H1 (cell line): ENCODE measurements at regions not wholly inside any gene's neighbourhood (a gene's known extent, or its start where the extent isn't known, plus 50 kb on each side); places are given as distances from the start of the nearest gene placed in this dataset.

Source experiments
- CTCF ChIA-PET: fragments of 300-600 bp; sonication (Branson Sonifier 250); formaldehyde crosslinking; loops from one replicate; lab custom pipeline; 2021; ENCODE audit not compliant: partially characterized antibody; lab: Charles Lee
- POLR2A ChIA-PET: fragments of 300-600 bp; sonication (Branson Sonifier 250); formaldehyde crosslinking; loops from one replicate; lab custom pipeline; 2021; ENCODE audit warnings: inconsistent platforms; ENCODE audit not compliant: partially characterized antibody; lab: Charles Lee
- DNase-seq, 2 experiments: peaks; one replicate each; pipeline versions ENCODE4 v3.0.0 to v3.0.0-alpha.2; 2010 to 2022; ENCODE audit warnings: low spot score in 2 of 2, low read depth in 1 of 2, mixed read lengths in 1 of 2
- FAIRE-seq: peaks from 2 replicates; lab custom pipeline; 2011; peaks lifted over from hg19 to GRCh38; lab: Jason Lieb, UNC
- H2AFZ ChIP-seq: 2 replicates; pipeline ENCODE4 v1.8.1; 2012; ENCODE audit warnings: low read length, inconsistent platforms
- H2AK5ac ChIP-seq: 2 replicates; pipeline ENCODE4 v1.6.1; 2013; ENCODE audit warnings: low read depth, low read length
- H2BK120ac ChIP-seq: replicated peaks from 2 replicates; pipeline ENCODE3; 2013; ENCODE audit warnings: low read depth, low read length, inconsistent platforms
- H2BK12ac ChIP-seq: 2 replicates; pipeline ENCODE4 v1.6.1; 2013; ENCODE audit warnings: low read depth, low read length
- H2BK15ac ChIP-seq: 2 replicates; pipeline ENCODE4 v1.6.1; 2013; ENCODE audit warnings: low read length
- H2BK20ac ChIP-seq: 2 replicates; pipeline ENCODE4 v1.6.1; 2013; ENCODE audit warnings: low read length
- H2BK5ac ChIP-seq: 2 replicates; pipeline ENCODE4 v1.6.1; 2013; ENCODE audit warnings: low read depth, low read length
- H3K14ac ChIP-seq: 2 replicates; pipeline ENCODE4 v1.6.1; 2013; ENCODE audit warnings: inconsistent platforms; ENCODE audit not compliant: insufficient read length
- H3K18ac ChIP-seq: 2 replicates; pipeline ENCODE4 v1.6.1; 2013; ENCODE audit warnings: low read length; ENCODE audit errors: extremely low read depth
- H3K23ac ChIP-seq: 2 replicates; pipeline ENCODE4 v1.6.1; 2013; ENCODE audit warnings: inconsistent platforms; ENCODE audit not compliant: insufficient read length
- H3K23me2 ChIP-seq: 2 replicates; pipeline ENCODE4 v1.6.1; 2013; ENCODE audit warnings: low read depth, low read length
- H3K27ac ChIP-seq: 2 replicates; pipeline ENCODE4 v1.6.1; 2011; ENCODE audit warnings: low read depth, low read length, inconsistent platforms
- H3K27me3 ChIP-seq, 4 experiments: replicated peaks in 1 of 4; 1 replicate in 1 of 4; 2 replicates in 3 of 4; pipeline versions ENCODE4 v1.6.1 to v1.8.1; 2011 to 2013; ENCODE audit warnings: low read length in 3 of 4, mild to moderate bottlenecking in 3 of 4, inconsistent platforms in 2 of 4, mixed read lengths in 2 of 4, moderate library complexity in 1 of 4; ENCODE audit not compliant: control insufficient read depth in 3 of 4, insufficient read depth in 3 of 4; ENCODE audit errors: extremely low read depth in 1 of 4
- H3K36me3 ChIP-seq, 4 experiments: 2 replicates each; pipeline versions ENCODE4 v1.6.1 to v1.8.1; 2011 to 2013; ENCODE audit warnings: mild to moderate bottlenecking in 4 of 4, low read length in 3 of 4, moderate library complexity in 2 of 4, control low read depth in 1 of 4, inconsistent platforms in 1 of 4; ENCODE audit not compliant: insufficient read depth in 4 of 4, control insufficient read depth in 2 of 4
- H3K4ac ChIP-seq: replicated peaks from 2 replicates; pipeline ENCODE3; 2013; ENCODE audit warnings: low read length, low read depth, mixed read lengths, inconsistent platforms; ENCODE audit not compliant: insufficient read length
- H3K4me1 ChIP-seq, 4 experiments: replicated peaks in 1 of 4; 1 replicate in 1 of 4; 2 replicates in 3 of 4; pipeline versions ENCODE4 v1.6.1 to v1.8.1; 2011 to 2013; ENCODE audit warnings: low read length in 3 of 4, inconsistent platforms in 2 of 4, mixed read lengths in 1 of 4; ENCODE audit not compliant: insufficient read depth in 4 of 4, control insufficient read depth in 3 of 4
- H3K4me2 ChIP-seq, 2 experiments: 2 replicates each; pipeline versions ENCODE4 v1.6.1 to v1.8.1; 2011 to 2013; ENCODE audit warnings: low read depth in 2 of 2, low read length in 2 of 2, control low read depth in 1 of 2, inconsistent platforms in 1 of 2, mild to moderate bottlenecking in 1 of 2; ENCODE audit not compliant: insufficient read depth in 1 of 2
- H3K4me3 ChIP-seq, 4 experiments: fragments of 200-600, 300-600 bp in 1 of 4; sonication (generic), shearing (Covaris generic), sonication (Bioruptor Twin) in 1 of 4; 2 replicates each; pipeline versions ENCODE4 v1.5.1 to v1.8.1; 2011 to 2016; ENCODE audit warnings: low read length in 4 of 4, low read depth in 3 of 4, control low read depth in 2 of 4, inconsistent platforms in 2 of 4, mild to moderate bottlenecking in 2 of 4, mixed read lengths in 1 of 4, moderate library complexity in 1 of 4; ENCODE audit not compliant: insufficient read depth in 2 of 4; ENCODE audit errors: extremely low read depth in 1 of 4
- H3K56ac ChIP-seq: replicated peaks from 2 replicates; pipeline ENCODE3; 2013; ENCODE audit warnings: low read depth, mild to moderate bottlenecking, mixed read lengths, low read length, inconsistent platforms; ENCODE audit not compliant: insufficient read length
- H3K79me1 ChIP-seq: 2 replicates; pipeline ENCODE4 v1.6.1; 2013; ENCODE audit warnings: low read depth, low read length, control low read depth
- H3K79me2 ChIP-seq, 2 experiments: 2 replicates each; pipeline versions ENCODE4 v1.6.1 to v1.8.1; 2012 to 2013; ENCODE audit warnings: low read length in 2 of 2, mild to moderate bottlenecking in 2 of 2, inconsistent platforms in 1 of 2; ENCODE audit not compliant: insufficient read depth in 2 of 2, control insufficient read depth in 1 of 2
- H3K9ac ChIP-seq, 4 experiments: replicated peaks in 1 of 4; 1 replicate in 1 of 4; 2 replicates in 3 of 4; pipeline versions ENCODE4 v1.6.1 to v1.8.1; 2011 to 2013; ENCODE audit warnings: low read depth in 3 of 4, low read length in 3 of 4, control low read depth in 2 of 4, mild to moderate bottlenecking in 2 of 4, moderate library complexity in 2 of 4, inconsistent platforms in 1 of 4; ENCODE audit errors: extremely low read depth in 1 of 4
- H3K9me3 ChIP-seq, 2 experiments: 2 replicates each; pipeline versions ENCODE4 v1.6.1 to v1.8.1; 2012 to 2013; ENCODE audit warnings: mild to moderate bottlenecking in 2 of 2, moderate library complexity in 2 of 2, control low read depth in 1 of 2, inconsistent platforms in 1 of 2, low read depth in 1 of 2, low read length in 1 of 2, mixed read lengths in 1 of 2; ENCODE audit not compliant: insufficient read depth in 2 of 2
- H4K20me1 ChIP-seq, 2 experiments: replicated peaks in 1 of 2; 2 replicates each; pipeline versions ENCODE3 to v1.8.1; 2011 to 2013; ENCODE audit warnings: inconsistent platforms in 2 of 2, low read length in 2 of 2, mild to moderate bottlenecking in 1 of 2; ENCODE audit not compliant: insufficient read depth in 2 of 2, control insufficient read depth in 1 of 2
- H4K5ac ChIP-seq: 2 replicates; pipeline ENCODE4 v1.6.1; 2013; ENCODE audit warnings: low read length, low read depth, mixed read lengths, inconsistent platforms; ENCODE audit not compliant: insufficient read length
- H4K8ac ChIP-seq: 2 replicates; pipeline ENCODE4 v1.8.0; 2013; ENCODE audit warnings: mild to moderate bottlenecking, moderate library complexity, low read length, inconsistent platforms; ENCODE audit not compliant: insufficient read depth; ENCODE audit errors: extremely low read depth
- H4K91ac ChIP-seq: replicated peaks from 2 replicates; pipeline ENCODE3; 2013; ENCODE audit warnings: low read length, mixed read lengths, inconsistent platforms; ENCODE audit not compliant: insufficient read length
- ASH2L ChIP-seq: fragments of 200-600, 300-600 bp; sonication (generic); IDR thresholded peaks from one replicate; pipeline ENCODE4 v1.7.1; 2017; ENCODE audit warnings: low read length
- POLR2A ChIP-seq, 2 experiments: IDR thresholded peaks; 1 replicate in 1 of 2; 2 replicates in 1 of 2; pipeline ENCODE4 v1.6.1; 2011; ENCODE audit warnings: low read depth in 2 of 2, low read length in 2 of 2, mild to moderate bottlenecking in 2 of 2; ENCODE audit errors: control extremely low read depth in 1 of 2
- RNF2 ChIP-seq: fragments of 200-900, 300-1000 bp; sonication (generic); IDR thresholded peaks from 2 replicates; pipeline ENCODE4 v1.7.1; 2016; ENCODE audit warnings: borderline replicate concordance, low read depth, mild to moderate bottlenecking, antibody characterized with exemption, low read length; ENCODE audit not compliant: poor library complexity, severe bottlenecking; ENCODE audit errors: missing control alignments
- SIRT6 ChIP-seq: IDR thresholded peaks from one replicate; pipeline ENCODE4 v1.7.1; 2012; ENCODE audit warnings: low read length, inconsistent platforms
- SUZ12 ChIP-seq: fragments of 200-600 bp; sonication (generic); IDR thresholded peaks from 2 replicates; pipeline ENCODE4 v1.6.1; 2012; ENCODE audit warnings: mild to moderate bottlenecking, inconsistent platforms, low read length, moderate library complexity, mixed read lengths
- WGBS, 2 experiments: shearing (Covaris generic) in 1 of 2; methylation state at CpG; one replicate each; pipeline versions ENCODE4 v1.1.6 to v1.1.7; 2013 to 2015; ENCODE audit warnings: low lambda C conversion rate in 2 of 2, mixed read lengths in 2 of 2, inconsistent platforms in 1 of 2, low coverage in 1 of 2, missing lambda C conversion rate in 1 of 2; ENCODE audit not compliant: insufficient replicate concordance in 2 of 2, insufficient coverage in 1 of 2, insufficient read length in 1 of 2; ENCODE audit errors: extremely low coverage in 1 of 2, missing lambda C conversion rate in 1 of 2; 5-methylcytosine and 5-hydroxymethylcytosine counted together
- TF ChIP-seq, protein P1 (sequence below): IDR thresholded peaks from 2 replicates; pipeline ENCODE4 v1.6.1; 2011; ENCODE audit warnings: low read depth, mild to moderate bottlenecking, low read length; ENCODE audit not compliant: insufficient read depth

DNA sequence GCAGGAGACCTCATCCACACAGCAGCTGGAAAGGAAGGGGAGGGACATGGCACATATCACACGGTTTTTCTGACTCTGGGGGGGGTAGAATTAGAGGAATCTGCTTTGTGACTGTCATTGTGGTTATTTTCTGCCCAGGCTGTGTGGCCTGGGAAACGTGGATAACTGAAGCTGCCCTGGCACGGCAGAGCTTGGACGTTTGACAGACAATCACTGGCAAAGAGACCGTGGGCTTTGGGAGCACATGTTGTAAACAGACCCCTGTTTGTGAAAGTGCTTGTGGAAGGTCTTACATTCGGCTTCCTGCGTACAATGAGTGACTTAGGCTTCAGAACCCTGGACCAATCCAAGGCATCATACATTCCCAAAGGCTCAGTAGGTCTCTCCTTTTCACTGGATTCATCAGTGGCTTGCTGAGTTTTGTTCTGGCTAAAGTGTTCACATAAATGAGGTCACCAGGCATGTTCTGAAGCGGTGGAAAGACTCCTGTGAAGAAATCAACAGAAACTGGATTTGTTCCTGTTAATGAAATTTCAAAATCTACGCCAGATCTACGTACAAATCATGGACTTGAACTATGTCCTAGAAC lies 188.2 kb downstream of the TEX36 start:
- no peak for TF ChIP-seq SUZ12
- TF ChIP-seq ASH2L, result no peak
- TF ChIP-seq RNF2, result no peak
- no peak for TF ChIP-seq POLR2A (IDR thresholded peaks at IDR 0.05; ENCODE audit: control extremely low read depth in 1 of 2, low read depth in 2 of 2, low read length in 2 of 2)
- TF ChIP-seq SIRT6, result no peak
- TF ChIP-seq, protein P1, sequence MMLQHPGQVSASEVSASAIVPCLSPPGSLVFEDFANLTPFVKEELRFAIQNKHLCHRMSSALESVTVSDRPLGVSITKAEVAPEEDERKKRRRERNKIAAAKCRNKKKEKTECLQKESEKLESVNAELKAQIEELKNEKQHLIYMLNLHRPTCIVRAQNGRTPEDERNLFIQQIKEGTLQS, result no peak
- Histone ChIP-seq H3K18ac (no peak overlapping the region), H2BK15ac (no peak overlapping the region), H2BK12ac (no peak overlapping the region), H3K9me3 (no peaks in the 10 kb centered on the region), H4K91ac (no peak overlapping the region), H2BK5ac (no peak overlapping the region), H3K79me1 (no peaks in the 10 kb centered on the region; the same call in 1 of the 2 replicates), H3K4ac (no peak overlapping the region), H3K27me3 (no peaks in the 10 kb centered on the region), H3K56ac (no peak overlapping the region), H3K9ac (no peak overlapping the region), H3K27ac (no peak overlapping the region), H3K4me3 (no peak overlapping the region), H3K4me2 (no peak overlapping the region), H4K8ac (no peak overlapping the region; the same call in 1 of the 2 replicates), H4K20me1 (no peaks in the 10 kb centered on the region), H3K23ac (no peak overlapping the region), H2AK5ac (no peak overlapping the region), H4K5ac (no peak overlapping the region), H2AFZ (peak overlapping the region; percentile 65; the same call in 1 of the 2 replicates), H3K79me2 (no peaks in the 10 kb centered on the region), H2BK20ac (no peak overlapping the region), H3K14ac (no peak overlapping the region), H3K23me2 (no peaks in the 10 kb centered on the region; the same call in 1 of the 2 replicates), H3K4me1 (no peaks in the 10 kb centered on the region), H3K36me3 (no peaks in the 10 kb centered on the region), H2BK120ac (no peak overlapping the region)
- 81% methylated on average over 10 of the region's 10 CpGs; no CpG with 5 or more reads in 1 of the 2 experiments for WGBS, 2 experiments
- CTCF ChIA-PET, result interaction anchor here (0.6 to 0.8 kb wide), 3 partner anchors 9 to 39 kb away, joined by 3 to 5 read pairs (median 3); no protein-coding TSS in a partner anchor
- no peak for DNase-seq
- no peak for FAIRE-seq
- POLR2A ChIA-PET, result no interaction called here
